ENCODE measurements at regions not wholly inside any gene's neighbourhood (a gene's known extent, or its start where the extent isn't known, plus 50 kb on each side); places are given as distances from the start of the nearest gene placed in this dataset.

- TF ChIP-seq, protein P1, sequence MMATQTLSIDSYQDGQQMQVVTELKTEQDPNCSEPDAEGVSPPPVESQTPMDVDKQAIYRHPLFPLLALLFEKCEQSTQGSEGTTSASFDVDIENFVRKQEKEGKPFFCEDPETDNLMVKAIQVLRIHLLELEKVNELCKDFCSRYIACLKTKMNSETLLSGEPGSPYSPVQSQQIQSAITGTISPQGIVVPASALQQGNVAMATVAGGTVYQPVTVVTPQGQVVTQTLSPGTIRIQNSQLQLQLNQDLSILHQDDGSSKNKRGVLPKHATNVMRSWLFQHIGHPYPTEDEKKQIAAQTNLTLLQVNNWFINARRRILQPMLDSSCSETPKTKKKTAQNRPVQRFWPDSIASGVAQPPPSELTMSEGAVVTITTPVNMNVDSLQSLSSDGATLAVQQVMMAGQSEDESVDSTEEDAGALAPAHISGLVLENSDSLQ (IDR thresholded peaks at IDR 0.05) = no peak
- TF ChIP-seq FOXA1 (IDR thresholded peaks at IDR 0.05) = no peak
- TF ChIP-seq HDGF (IDR thresholded peaks at IDR 0.05; ENCODE audit: borderline replicate concordance) = no peak
- no peak for TF ChIP-seq CTBP1 (IDR thresholded peaks at IDR 0.05; ENCODE audit: borderline replicate concordance)
- TF ChIP-seq LEF1 (IDR thresholded peaks at IDR 0.05; ENCODE audit: borderline replicate concordance) = no peak
- TF ChIP-seq TARDBP (IDR thresholded peaks at IDR 0.05) = no peak
Measured at GRCh38 chrX:56113785-56114436, 118.2 kb upstream of the KLF8 start.

Measured in HEK293T (cell line).